Psoas muscle (tissue), 7 donors: ENCODE measurements at regions not wholly inside any gene's neighbourhood (a gene's known extent, or its start where the extent isn't known, plus 50 kb on each side); places are given as distances from the start of the nearest gene placed in this dataset.

Experiments
- ATAC-seq, 4 donors: fragments of 200-7000 bp; cut with Tn5 transposase; one replicate each; pipeline ENCODE4 v1.9.1; 2020; ENCODE audit warnings: moderate library complexity in 3 of 4, mild to moderate bottlenecking in 2 of 4
- DNase-seq, 2 donors: peaks; one replicate each; pipeline ENCODE4 v3.0.0-alpha.2; 2020
- H3K27ac ChIP-seq: fragments of 200-600 bp; one replicate; pipeline ENCODE4 v1.8.0; 2022
- H3K27me3 ChIP-seq, 3 donors: fragments of 200-600 bp in 1 of 3; one replicate each; pipeline versions ENCODE4 v1.6.1 to v1.8.0; 2013 to 2022; ENCODE audit warnings: low read length in 2 of 3, mild to moderate bottlenecking in 2 of 3, moderate library complexity in 1 of 3; ENCODE audit not compliant: insufficient read depth in 3 of 3
- H3K36me3 ChIP-seq, 2 donors: fragments of 200-600 bp in 1 of 2; one replicate each; pipeline versions ENCODE4 v1.6.1 to v1.8.0; 2013 to 2022; ENCODE audit warnings: low read depth in 1 of 2, mild to moderate bottlenecking in 1 of 2, moderate library complexity in 1 of 2; ENCODE audit not compliant: insufficient read depth in 1 of 2
- H3K4me1 ChIP-seq: fragments of 200-600 bp; one replicate; pipeline ENCODE4 v1.8.0; 2022
- H3K4me3 ChIP-seq: fragments of 200-600 bp; one replicate; pipeline ENCODE4 v1.8.0; 2022; ENCODE audit warnings: mild to moderate bottlenecking
- H3K9me3 ChIP-seq: fragments of 200-600 bp; one replicate; pipeline ENCODE4 v1.8.0; 2022
- CTCF ChIP-seq: fragments of 200-600 bp; IDR thresholded peaks from one replicate; pipeline ENCODE4 v1.8.0; 2022; ENCODE audit warnings: antibody characterized with exemption
- WGBS, 3 donors: extraction: QIAGEN DNeasy Blood & Tissue Kit; methylation state at CpG; one replicate each; pipeline versions ENCODE4 v1.1.6 to v1.1.7; 2013; 5-methylcytosine and 5-hydroxymethylcytosine counted together
- intact Hi-C, 2 donors: fragments of 100-400 bp; cut with DNase I; formaldehyde crosslinking; loops; one replicate each; pipeline versions ENCODE4 v1.11.0 to v1.14.2; 2022
- donor health status: healthy with polysubstance abuse.
- donor health status: DM: no; HTN: no; CAD: no; lungs with moderate emphysema.
- donor health status: Bipolar disorder and iron deficiency.
- donor health status: healthy.
- donor health status: DM: yes; HTN: yes; CAD: no.
- donor health status: DM: no; HTN: no; CAD: no.
- donor health status: DM: yes; HTN: yes; CAD: no.

GRCh38 chr11:134587345-134587744 is 175.3 kb upstream of the B3GAT1 start:
- 69 to 74% (median 74%) methylated on average over 6 of the region's 6 CpGs for WGBS, 3 donors
- TF ChIP-seq CTCF, result no peak
- Histone ChIP-seq H3K27ac (no peak overlapping the region), H3K4me3 (no peak overlapping the region), H3K27me3 (peaks cover 0 to 5% (median 2%) of the 10 kb centered on the region in 3 donors), H3K9me3 (no peaks in the 10 kb centered on the region), H3K36me3 (no peaks in the 10 kb centered on the region), H3K4me1 (no peaks in the 10 kb centered on the region)
- DNase-seq, result no peak
- intact Hi-C loops, result no loop called here
- ATAC-seq, result no peak

DNA sequence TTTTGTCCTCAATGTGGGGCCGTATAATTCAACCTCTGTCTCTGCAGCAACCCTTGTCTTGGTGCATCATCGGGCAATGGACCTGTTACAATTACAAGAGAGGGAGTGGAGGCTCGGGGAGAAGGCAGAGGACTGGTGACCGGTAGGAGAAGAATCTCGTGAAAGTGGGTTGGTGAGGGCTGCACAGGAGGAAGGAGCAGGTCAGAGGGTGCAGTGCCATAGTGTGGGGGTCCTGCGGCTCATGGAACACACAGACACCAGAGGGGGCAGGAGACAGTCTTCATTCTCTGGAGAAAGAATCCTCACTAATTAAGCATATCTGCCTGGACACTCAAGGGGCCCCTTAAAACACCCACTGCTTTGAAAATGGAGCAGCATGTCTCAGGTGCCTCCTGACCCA is 174.7 kb upstream of the B3GAT1 start:
- TF ChIP-seq CTCF, result no peak
- 79 to 87% (median 82%) methylated on average over 6 of the region's 6 CpGs for WGBS, 3 donors
- H3K4me3 ChIP-seq, result no peak overlapping the region
- no peaks in the 10 kb centered on the region for H3K9me3 ChIP-seq
- intact Hi-C loops, result no loop called here
- ATAC-seq, result no peak
- H3K27me3 ChIP-seq, result peaks cover 0 to 5% (median 2%) of the 10 kb centered on the region in 3 donors
- no peaks in the 10 kb centered on the region for H3K4me1 ChIP-seq
- H3K27ac ChIP-seq, result no peak overlapping the region
- DNase-seq, result no peak
- H3K36me3 ChIP-seq, result no peaks in the 10 kb centered on the region

DNA sequence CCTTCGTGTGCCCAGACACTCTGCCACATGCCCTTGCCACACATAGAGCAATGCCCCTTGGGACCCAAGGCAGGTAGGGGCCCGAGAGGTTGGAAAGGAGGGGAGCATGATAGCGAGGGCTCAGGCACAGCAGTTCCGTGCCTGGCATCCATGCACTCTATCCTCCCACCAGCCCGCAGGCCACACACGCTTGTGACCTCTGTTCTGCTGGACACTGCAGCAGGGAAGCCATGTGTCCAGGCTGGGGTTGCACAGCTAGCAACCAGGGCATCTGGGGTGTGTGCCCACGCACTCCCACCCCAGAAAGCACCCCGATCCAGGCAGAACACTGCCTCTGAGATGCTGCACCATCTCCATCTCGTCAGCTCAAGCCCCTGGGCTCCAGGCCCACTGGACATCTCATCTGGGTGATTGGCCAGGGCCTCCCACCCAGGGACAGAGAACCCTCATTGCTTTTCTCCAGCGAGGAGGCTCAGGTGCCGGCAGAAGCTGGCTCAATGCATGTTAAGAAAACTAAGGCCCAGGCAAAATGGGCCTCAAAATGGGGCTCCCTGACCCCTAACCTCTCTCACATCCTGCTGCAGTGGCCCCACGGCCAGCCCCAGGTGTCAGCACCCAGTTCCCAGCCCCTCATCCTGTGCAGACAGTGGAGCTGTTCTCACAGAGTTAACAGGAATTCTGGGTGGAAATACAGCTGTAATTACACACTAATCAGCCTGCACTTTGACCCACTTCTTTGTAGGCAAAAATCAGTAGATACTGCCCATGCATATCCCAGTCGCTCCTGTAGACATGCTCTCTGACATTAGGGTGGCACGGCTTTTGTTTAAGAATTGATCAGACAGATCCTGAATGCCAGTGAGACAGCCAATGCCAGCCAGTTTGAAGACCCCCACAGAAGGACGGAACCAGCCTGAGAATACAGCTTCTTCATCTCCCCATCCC is 173.9 kb upstream of the B3GAT1 start:
- no peak for ATAC-seq
- no peaks in the 10 kb centered on the region for H3K36me3 ChIP-seq
- WGBS, 3 donors, result 80 to 85% (median 83%) methylated on average over 15 of the region's 15 CpGs
- peaks cover 0 to 5% (median 2%) of the 10 kb centered on the region in 3 donors for H3K27me3 ChIP-seq
- DNase-seq, result no peak
- intact Hi-C loops, result no loop called here
- H3K9me3 ChIP-seq, result no peaks in the 10 kb centered on the region
- no peak overlapping the region for H3K4me3 ChIP-seq
- H3K27ac ChIP-seq, result no peak overlapping the region
- TF ChIP-seq CTCF, result no peak
- H3K4me1 ChIP-seq, result no peaks in the 10 kb centered on the region

DNA sequence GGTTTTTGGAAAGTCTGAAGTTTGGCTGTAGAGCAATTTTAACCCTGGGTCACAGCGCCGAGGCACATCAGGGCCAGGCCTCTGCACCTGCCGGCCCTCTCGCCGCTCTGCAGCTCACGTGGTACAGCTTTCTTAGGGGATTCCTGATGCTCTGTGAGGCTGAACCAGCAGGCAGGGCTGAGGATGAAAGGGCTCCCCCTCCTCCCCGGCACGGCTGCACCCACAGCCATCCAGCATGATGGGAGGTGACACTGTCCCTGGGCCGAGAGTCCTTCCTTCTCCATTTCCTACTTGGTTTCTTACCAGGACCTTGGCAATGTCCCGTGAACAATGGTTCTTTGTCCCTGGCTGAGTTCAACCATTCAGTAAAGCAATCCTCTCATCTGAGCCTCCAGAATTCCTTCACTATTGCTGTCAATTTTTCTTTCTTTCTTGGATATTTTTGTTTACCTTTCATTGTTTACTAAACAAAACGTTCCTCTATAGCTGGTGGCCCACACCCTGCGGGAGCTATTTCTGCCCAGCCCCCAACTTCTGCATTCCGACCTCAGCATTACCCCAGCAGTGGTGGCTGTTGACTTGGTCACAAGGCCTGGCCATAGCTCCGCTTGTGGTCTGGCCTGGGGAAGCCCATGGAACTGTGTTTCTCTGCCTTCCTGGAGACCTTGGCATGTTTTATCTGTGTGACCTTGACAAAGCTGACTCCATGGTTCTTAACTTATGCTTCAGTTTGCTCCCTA is 172.8 kb upstream of the B3GAT1 start:
- 37 to 42% (median 37%) methylated on average over 14 of the region's 14 CpGs for WGBS, 3 donors
- no peak for TF ChIP-seq CTCF
- ATAC-seq (no peak), DNase-seq (no peak)
- peaks cover 2 to 5% (median 3%) of the 10 kb centered on the region in 3 donors for H3K27me3 ChIP-seq
- no peaks in the 10 kb centered on the region for H3K9me3 ChIP-seq
- no peaks in the 10 kb centered on the region for H3K36me3 ChIP-seq
- no peak overlapping the region for H3K4me3 ChIP-seq
- H3K4me1 ChIP-seq, result no peaks in the 10 kb centered on the region
- no peak overlapping the region for H3K27ac ChIP-seq
- intact Hi-C loops, result no loop called here
